ENCODE measurements at regions not wholly inside any gene's neighbourhood (a gene's known extent, or its start where the extent isn't known, plus 50 kb on each side); places are given as distances from the start of the nearest gene placed in this dataset.

DNA sequence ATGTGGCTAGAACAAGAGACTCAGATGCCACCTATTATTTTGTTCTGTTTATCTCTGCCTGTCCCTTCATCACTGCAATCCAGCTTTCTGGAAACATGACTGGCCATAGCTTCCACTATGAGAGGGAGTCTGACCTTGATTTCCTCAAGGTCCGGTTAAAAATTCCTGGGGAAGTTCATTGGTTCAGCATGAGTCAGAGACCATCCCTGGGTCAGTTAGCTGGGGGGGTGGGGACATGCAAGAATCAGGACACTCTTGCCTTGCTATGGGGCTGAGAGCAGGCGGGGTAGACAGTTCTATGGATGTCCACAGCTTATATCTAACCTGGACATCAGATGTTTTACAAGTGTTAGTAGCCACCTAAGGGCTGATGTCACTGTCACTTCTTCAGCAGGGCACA, 81.1 kb downstream of the TENT5C start:
- TF ChIP-seq, protein P1, sequence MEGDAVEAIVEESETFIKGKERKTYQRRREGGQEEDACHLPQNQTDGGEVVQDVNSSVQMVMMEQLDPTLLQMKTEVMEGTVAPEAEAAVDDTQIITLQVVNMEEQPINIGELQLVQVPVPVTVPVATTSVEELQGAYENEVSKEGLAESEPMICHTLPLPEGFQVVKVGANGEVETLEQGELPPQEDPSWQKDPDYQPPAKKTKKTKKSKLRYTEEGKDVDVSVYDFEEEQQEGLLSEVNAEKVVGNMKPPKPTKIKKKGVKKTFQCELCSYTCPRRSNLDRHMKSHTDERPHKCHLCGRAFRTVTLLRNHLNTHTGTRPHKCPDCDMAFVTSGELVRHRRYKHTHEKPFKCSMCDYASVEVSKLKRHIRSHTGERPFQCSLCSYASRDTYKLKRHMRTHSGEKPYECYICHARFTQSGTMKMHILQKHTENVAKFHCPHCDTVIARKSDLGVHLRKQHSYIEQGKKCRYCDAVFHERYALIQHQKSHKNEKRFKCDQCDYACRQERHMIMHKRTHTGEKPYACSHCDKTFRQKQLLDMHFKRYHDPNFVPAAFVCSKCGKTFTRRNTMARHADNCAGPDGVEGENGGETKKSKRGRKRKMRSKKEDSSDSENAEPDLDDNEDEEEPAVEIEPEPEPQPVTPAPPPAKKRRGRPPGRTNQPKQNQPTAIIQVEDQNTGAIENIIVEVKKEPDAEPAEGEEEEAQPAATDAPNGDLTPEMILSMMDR (IDR thresholded peaks at IDR 0.05 in 4 of 5, conservative IDR thresholded peaks at IDR 0.05 in 1 of 5): no peak
- no peak for TF ChIP-seq POLR2A (IDR thresholded peaks at IDR 0.05)

All from gastrocnemius medialis (tissue), 4 donors.